Bronchial epithelial cell (primary cell): ENCODE measurements at regions not wholly inside any gene's neighbourhood (a gene's known extent, or its start where the extent isn't known, plus 50 kb on each side); places are given as distances from the start of the nearest gene placed in this dataset.

Source experiments
- DNase-seq: peaks from one replicate; pipeline ENCODE4 v3.0.0-alpha.2; 2010; ENCODE audit warnings: low read depth
- FAIRE-seq: peaks from 2 replicates; lab custom pipeline; 2011; peaks lifted over from hg19 to GRCh38; lab: Jason Lieb, UNC
- H3K27me3 ChIP-seq: 2 replicates; pipeline ENCODE4 v1.5.1; 2011; ENCODE audit warnings: low read length; ENCODE audit not compliant: control insufficient read depth, insufficient read depth
- H3K36me3 ChIP-seq: 2 replicates; pipeline ENCODE4 v1.5.1; 2011; ENCODE audit warnings: low read length; ENCODE audit not compliant: control insufficient read depth, insufficient read depth
- H3K4me3 ChIP-seq: 2 replicates; pipeline ENCODE4 v1.5.1; 2011; ENCODE audit warnings: mild to moderate bottlenecking, low read depth, low read length, control low read depth
- CTCF ChIP-seq: IDR thresholded peaks from 2 replicates; pipeline ENCODE4 v1.5.1; 2011; ENCODE audit warnings: mild to moderate bottlenecking, moderate library complexity, low read length, control low read depth, inconsistent platforms; ENCODE audit not compliant: insufficient read depth, severe bottlenecking

GRCh38 chr21:22955559-22955958 is 1957.3 kb downstream of the NCAM2 start:
- H3K27me3 ChIP-seq = no peaks in the 10 kb centered on the region
- FAIRE-seq (no peak), DNase-seq (no peak)
- no peak for TF ChIP-seq CTCF
- H3K36me3 ChIP-seq = no peaks in the 10 kb centered on the region
- no peak overlapping the region for H3K4me3 ChIP-seq

GRCh38 chr21:22961258-22961657 is 1963.0 kb downstream of the NCAM2 start:
- Histone ChIP-seq H3K4me3 (no peak overlapping the region), H3K27me3 (no peaks in the 10 kb centered on the region), H3K36me3 (no peaks in the 10 kb centered on the region)
- TF ChIP-seq CTCF = no peak
- no peak for FAIRE-seq
- DNase-seq = no peak

GRCh38 chr21:22965455-22966135 is 1967.4 kb downstream of the NCAM2 start:
- no peak for TF ChIP-seq CTCF
- no peaks in the 10 kb centered on the region for H3K36me3 ChIP-seq
- no peaks in the 10 kb centered on the region for H3K27me3 ChIP-seq
- H3K4me3 ChIP-seq = no peak overlapping the region
- DNase-seq (no peak), FAIRE-seq (no peak)

- H3K36me3 ChIP-seq = no peaks in the 10 kb centered on the region
- TF ChIP-seq CTCF = no peak
- FAIRE-seq = no peak
- no peaks in the 10 kb centered on the region for H3K27me3 ChIP-seq
- DNase-seq = no peak
- no peak overlapping the region for H3K4me3 ChIP-seq
Observed at GRCh38 chr21:22981819-22982218, 1983.6 kb downstream of the NCAM2 start.

- Histone ChIP-seq H3K4me3 (no peak overlapping the region), H3K27me3 (no peaks in the 10 kb centered on the region), H3K36me3 (no peaks in the 10 kb centered on the region)
- no peak for TF ChIP-seq CTCF
- DNase-seq (no peak), FAIRE-seq (no peak)
Observed at GRCh38 chr21:22993144-22993543, 1994.9 kb downstream of the NCAM2 start.
